ENCODE measurements at regions not wholly inside any gene's neighbourhood (a gene's known extent, or its start where the extent isn't known, plus 50 kb on each side); places are given as distances from the start of the nearest gene placed in this dataset.

DNA sequence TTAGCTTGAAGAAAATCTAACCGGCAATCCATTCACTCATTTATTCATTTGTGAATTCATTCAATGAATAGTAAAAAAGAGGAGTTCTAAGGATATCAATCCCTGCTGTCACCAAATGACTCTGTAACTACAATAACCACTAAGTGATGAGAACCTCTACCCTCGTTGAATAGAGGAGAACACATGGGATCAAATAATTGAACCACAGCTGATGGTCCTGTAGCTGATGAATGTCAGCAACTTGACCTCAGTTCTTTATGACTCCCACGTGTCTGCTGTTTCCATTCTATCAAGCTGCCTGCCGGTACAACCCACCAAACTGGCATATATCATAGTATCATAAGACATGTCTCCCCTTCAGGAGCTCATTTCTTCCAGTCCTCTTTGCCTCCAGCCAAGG, 150.3 kb downstream of the PTGER3 start:
- H3K27ac ChIP-seq (ENCODE audit: low read length) = no peak overlapping the region
- no peaks in the 10 kb centered on the region for H3K27me3 ChIP-seq (ENCODE audit: control insufficient read depth, insufficient read depth, low read length)
- no peak overlapping the region for H3K4me3 ChIP-seq (ENCODE audit: low read length)
- no peak for DNase-seq (ENCODE audit: low read depth, low spot score)
- H3K4me1 ChIP-seq (ENCODE audit: control insufficient read depth, insufficient read depth, low read length) = 0 out of 2 replicates have a peak, but pooled peaks cover 2% of the 10 kb centered on the region
- H3K36me3 ChIP-seq (ENCODE audit: control insufficient read depth, insufficient read depth, low read length) = no peaks in the 10 kb centered on the region
- H3K9me3 ChIP-seq (ENCODE audit: control insufficient read depth, insufficient read depth, low read length) = no peaks in the 10 kb centered on the region
- no CpG with 5 or more reads among the region's 4 CpGs for WGBS (ENCODE audit: insufficient coverage, insufficient read length)

DNA sequence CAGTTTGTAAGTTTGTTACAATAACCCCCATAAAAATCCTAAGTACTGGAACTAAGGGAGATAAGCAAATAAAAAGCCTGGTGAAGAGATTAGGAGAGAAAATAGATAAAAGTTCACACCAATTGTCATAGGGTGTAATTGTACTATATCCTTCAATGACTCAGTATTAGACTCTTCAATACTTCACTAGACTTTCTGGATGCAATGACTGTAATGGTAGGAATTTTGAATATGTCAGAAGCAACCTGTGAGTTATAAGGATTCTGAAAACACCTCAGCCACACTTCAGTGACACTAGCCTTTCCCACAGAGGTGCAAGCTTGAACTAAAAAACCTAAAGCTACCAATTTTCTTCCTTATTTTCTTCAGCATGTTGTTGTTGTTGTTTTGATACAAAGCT, 147.9 kb downstream of the PTGER3 start:
- Histone ChIP-seq H3K27me3 (ENCODE audit: control insufficient read depth, insufficient read depth, low read length) (no peaks in the 10 kb centered on the region), H3K4me1 (ENCODE audit: control insufficient read depth, insufficient read depth, low read length) (0 out of 2 replicates have a peak, but pooled peaks cover 2% of the 10 kb centered on the region), H3K36me3 (ENCODE audit: control insufficient read depth, insufficient read depth, low read length) (no peaks in the 10 kb centered on the region), H3K4me3 (ENCODE audit: low read length) (no peak overlapping the region), H3K9me3 (ENCODE audit: control insufficient read depth, insufficient read depth, low read length) (no peaks in the 10 kb centered on the region), H3K27ac (ENCODE audit: low read length) (no peak overlapping the region)
- no peak for DNase-seq (ENCODE audit: low read depth, low spot score)

DNA sequence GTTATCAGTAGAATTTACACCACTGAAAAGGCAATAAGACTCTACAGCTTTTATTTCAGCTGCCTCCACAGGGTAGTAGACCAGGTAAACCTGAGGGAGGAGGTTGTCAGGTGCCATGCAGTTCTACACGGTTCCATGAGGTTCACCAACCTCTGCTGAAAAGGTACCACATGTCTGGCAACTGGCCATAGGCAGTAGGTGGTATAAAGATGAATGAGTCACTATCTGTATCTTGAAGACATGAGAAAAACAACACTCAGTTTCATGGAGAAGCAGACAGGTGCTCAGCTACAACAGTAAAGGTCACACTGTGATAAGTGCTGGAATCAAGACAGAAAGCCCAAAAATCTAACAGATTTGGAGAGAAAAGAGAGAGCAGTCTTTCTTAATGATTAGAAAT, 145.4 kb downstream of the PTGER3 start:
- no peak for DNase-seq (ENCODE audit: low read depth, low spot score)
- H3K4me1 ChIP-seq (ENCODE audit: control insufficient read depth, insufficient read depth, low read length) = 0 out of 2 replicates have a peak, but pooled peaks cover 2% of the 10 kb centered on the region
- no CpG with 5 or more reads among the region's 1 CpG for WGBS (ENCODE audit: insufficient coverage, insufficient read length)
- H3K27ac ChIP-seq (ENCODE audit: low read length) = no peak overlapping the region
- H3K4me3 ChIP-seq (ENCODE audit: low read length) = no peak overlapping the region
- no peaks in the 10 kb centered on the region for H3K27me3 ChIP-seq (ENCODE audit: control insufficient read depth, insufficient read depth, low read length)
- no peaks in the 10 kb centered on the region for H3K9me3 ChIP-seq (ENCODE audit: control insufficient read depth, insufficient read depth, low read length)
- no peaks in the 10 kb centered on the region for H3K36me3 ChIP-seq (ENCODE audit: control insufficient read depth, insufficient read depth, low read length)

DNA sequence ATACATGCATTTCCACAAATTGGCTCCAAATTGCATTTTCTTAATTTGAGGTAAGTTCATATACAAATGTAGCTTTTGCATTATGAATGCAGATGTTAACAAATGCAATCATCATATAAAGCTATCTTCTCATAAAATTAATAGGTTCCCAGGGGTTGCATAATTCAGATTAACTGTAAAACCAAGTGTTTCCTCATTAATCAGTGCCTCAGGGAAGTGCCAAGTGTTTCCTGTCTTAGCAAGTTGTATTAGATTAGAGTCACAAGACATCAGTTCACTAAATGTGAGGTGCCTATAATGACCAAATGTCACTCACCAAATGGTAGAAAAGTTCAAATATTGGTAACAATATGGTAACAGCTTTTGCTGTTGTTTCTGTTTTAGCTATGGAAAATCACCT, 140.8 kb downstream of the PTGER3 start:
- no peak for DNase-seq (ENCODE audit: low read depth, low spot score)
- no peaks in the 10 kb centered on the region for H3K27me3 ChIP-seq (ENCODE audit: control insufficient read depth, insufficient read depth, low read length)
- H3K4me1 ChIP-seq (ENCODE audit: control insufficient read depth, insufficient read depth, low read length) = no peaks in the 10 kb centered on the region
- H3K27ac ChIP-seq (ENCODE audit: low read length) = no peak overlapping the region
- H3K9me3 ChIP-seq (ENCODE audit: control insufficient read depth, insufficient read depth, low read length) = no peaks in the 10 kb centered on the region
- no peaks in the 10 kb centered on the region for H3K36me3 ChIP-seq (ENCODE audit: control insufficient read depth, insufficient read depth, low read length)
- no peak overlapping the region for H3K4me3 ChIP-seq (ENCODE audit: low read length)

DNA sequence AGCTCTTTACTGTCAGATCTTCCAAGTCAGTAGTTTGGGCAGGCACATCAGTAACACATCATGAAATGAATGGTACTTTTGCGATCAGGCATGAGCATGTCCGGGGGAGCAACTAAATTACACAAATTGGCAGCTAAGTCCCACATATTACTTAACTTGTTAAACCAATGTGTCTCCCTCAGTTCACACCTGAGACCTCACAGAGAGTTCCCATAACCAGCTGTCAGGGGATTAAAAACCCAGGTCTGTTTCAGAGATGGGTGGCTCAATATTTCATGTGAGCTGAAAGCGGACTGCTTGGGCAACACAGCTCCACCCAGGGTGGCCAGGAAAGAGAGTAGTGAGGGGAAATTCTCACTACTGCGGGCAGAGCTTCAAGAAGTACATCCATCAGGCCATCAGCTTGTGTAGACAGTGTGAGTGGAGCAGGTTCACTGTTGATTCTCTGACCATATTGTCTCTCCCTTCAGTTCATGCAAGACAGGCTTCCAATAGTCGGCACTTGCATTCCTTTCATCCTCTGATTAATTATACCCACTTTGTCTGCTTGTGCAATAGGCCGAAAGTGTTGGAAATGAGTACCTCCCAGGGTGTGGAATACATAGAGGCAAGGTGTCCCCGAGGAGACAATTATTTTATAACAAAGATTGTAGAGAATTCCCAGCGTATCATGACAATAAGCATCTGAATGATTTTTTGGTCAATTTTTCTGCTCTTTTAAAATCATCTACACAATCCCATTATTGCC, 139.9 kb downstream of the PTGER3 start:
- no peaks in the 10 kb centered on the region for H3K36me3 ChIP-seq (ENCODE audit: control insufficient read depth, insufficient read depth, low read length)
- no peak for DNase-seq (ENCODE audit: low read depth, low spot score)
- WGBS (ENCODE audit: insufficient coverage, insufficient read length) = no CpG with 5 or more reads among the region's 8 CpGs
- no peak overlapping the region for H3K4me3 ChIP-seq (ENCODE audit: low read length)
- H3K27me3 ChIP-seq (ENCODE audit: control insufficient read depth, insufficient read depth, low read length) = no peaks in the 10 kb centered on the region
- no peaks in the 10 kb centered on the region for H3K9me3 ChIP-seq (ENCODE audit: control insufficient read depth, insufficient read depth, low read length)
- no peaks in the 10 kb centered on the region for H3K4me1 ChIP-seq (ENCODE audit: control insufficient read depth, insufficient read depth, low read length)
- no peak overlapping the region for H3K27ac ChIP-seq (ENCODE audit: low read length)

DNA sequence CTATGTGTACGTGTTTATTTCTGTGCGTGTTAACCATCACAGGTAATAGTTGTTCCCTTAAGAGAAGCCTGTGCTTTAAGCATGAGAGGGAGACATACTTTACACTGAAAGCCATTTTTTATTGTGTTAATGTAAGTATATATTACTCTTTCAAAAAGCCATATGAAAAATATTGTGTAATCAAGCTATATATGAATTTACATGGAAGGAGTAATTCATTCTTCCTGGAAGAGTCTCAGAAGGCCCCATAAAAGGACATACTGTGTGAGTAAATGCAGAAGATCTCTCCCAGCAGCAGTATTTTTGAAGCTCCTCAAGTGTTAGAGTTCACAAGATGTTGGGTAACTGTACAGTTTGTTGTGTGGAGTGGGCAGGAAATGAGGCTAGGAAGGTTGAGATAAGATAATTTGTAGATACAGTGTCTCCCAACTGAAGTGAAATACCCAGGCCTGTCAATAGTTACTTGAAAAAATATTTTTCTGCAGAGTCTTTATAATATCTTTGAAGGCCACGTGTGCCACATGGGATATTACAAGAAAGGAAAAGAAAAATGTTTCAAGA, 138.3 kb downstream of the PTGER3 start:
- H3K4me3 ChIP-seq (ENCODE audit: low read length) = no peak overlapping the region
- WGBS (ENCODE audit: insufficient coverage, insufficient read length) = no CpG with 5 or more reads among the region's 3 CpGs
- H3K27me3 ChIP-seq (ENCODE audit: control insufficient read depth, insufficient read depth, low read length) = no peaks in the 10 kb centered on the region
- H3K36me3 ChIP-seq (ENCODE audit: control insufficient read depth, insufficient read depth, low read length) = no peaks in the 10 kb centered on the region
- H3K4me1 ChIP-seq (ENCODE audit: control insufficient read depth, insufficient read depth, low read length) = no peaks in the 10 kb centered on the region
- H3K27ac ChIP-seq (ENCODE audit: low read length) = no peak overlapping the region
- no peaks in the 10 kb centered on the region for H3K9me3 ChIP-seq (ENCODE audit: control insufficient read depth, insufficient read depth, low read length)
- DNase-seq (ENCODE audit: low read depth, low spot score) = no peak

DNA sequence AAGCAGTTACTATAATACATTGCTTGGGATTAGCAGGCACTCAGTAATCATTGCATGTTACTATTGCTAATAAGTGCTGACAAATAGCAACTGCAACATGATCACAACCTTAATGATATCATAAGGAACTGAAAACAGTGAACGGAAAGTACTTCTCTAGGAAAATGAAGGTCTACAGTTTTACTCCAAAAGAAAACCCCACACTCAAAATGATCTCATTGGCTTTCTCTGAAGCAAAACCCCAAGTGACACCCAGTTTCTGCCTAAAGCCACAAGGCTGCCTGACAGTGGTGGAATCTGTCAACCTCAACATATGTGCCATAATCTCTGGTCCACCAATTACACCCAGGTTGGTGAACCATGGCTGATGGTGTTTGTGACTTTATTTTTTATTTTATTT, 137.6 kb downstream of the PTGER3 start:
- H3K9me3 ChIP-seq (ENCODE audit: control insufficient read depth, insufficient read depth, low read length) = no peaks in the 10 kb centered on the region
- no peak overlapping the region for H3K4me3 ChIP-seq (ENCODE audit: low read length)

DNA sequence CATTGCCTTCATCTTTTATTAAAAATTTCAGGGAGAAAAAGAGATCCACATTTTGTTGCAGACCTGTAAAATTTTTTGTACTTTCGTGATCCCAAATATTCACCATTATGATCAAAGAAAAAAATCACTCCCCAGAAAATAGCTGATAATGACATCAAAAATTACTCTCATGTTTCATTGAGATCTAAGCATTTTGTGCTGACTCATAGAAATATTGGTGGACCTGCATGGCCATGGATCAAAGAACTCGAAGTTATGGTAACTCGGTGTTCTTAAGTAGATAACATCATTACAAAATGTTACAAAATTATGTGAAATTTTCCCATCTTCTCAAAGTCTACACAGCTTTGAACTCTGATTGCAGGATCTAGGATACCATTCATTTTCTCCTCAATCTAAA, 135.8 kb downstream of the PTGER3 start:
- no CpG with 5 or more reads among the region's 3 CpGs for WGBS (ENCODE audit: insufficient coverage, insufficient read length)
- no peak for DNase-seq (ENCODE audit: low read depth, low spot score)
- no peaks in the 10 kb centered on the region for H3K9me3 ChIP-seq (ENCODE audit: control insufficient read depth, insufficient read depth, low read length)
- H3K27ac ChIP-seq (ENCODE audit: low read length) = no peak overlapping the region
- H3K36me3 ChIP-seq (ENCODE audit: control insufficient read depth, insufficient read depth, low read length) = no peaks in the 10 kb centered on the region
- no peaks in the 10 kb centered on the region for H3K27me3 ChIP-seq (ENCODE audit: control insufficient read depth, insufficient read depth, low read length)
- H3K4me3 ChIP-seq (ENCODE audit: low read length) = no peak overlapping the region
- no peaks in the 10 kb centered on the region for H3K4me1 ChIP-seq (ENCODE audit: control insufficient read depth, insufficient read depth, low read length)

More for the DNA sequence above, 137.6 kb downstream of the PTGER3 start:
- no peak for DNase-seq (ENCODE audit: low read depth, low spot score)
- Histone ChIP-seq H3K36me3 (ENCODE audit: control insufficient read depth, insufficient read depth, low read length) (no peaks in the 10 kb centered on the region), H3K27me3 (ENCODE audit: control insufficient read depth, insufficient read depth, low read length) (no peaks in the 10 kb centered on the region), H3K27ac (ENCODE audit: low read length) (no peak overlapping the region), H3K4me1 (ENCODE audit: control insufficient read depth, insufficient read depth, low read length) (no peaks in the 10 kb centered on the region)
- no CpG with 5 or more reads among the region's 1 CpG for WGBS (ENCODE audit: insufficient coverage, insufficient read length)

DNA sequence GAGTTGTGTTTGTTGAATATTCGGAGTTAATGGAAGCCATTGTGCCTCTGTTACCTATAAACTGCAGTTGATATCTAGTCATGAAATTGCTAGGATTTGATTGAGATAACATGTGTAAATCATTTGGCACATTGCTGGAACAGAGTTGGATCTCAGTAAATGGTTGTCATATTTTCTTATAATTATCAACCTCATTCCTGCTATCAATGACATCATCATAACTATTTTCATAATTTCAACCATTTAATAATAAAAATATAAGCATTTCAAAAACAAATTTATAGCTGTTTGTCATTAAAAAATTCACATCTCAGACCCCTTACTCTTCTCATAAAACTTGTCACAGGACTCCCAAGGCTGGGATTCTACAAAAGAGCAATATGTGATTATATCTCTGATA, 133.4 kb downstream of the PTGER3 start:
- DNase-seq (ENCODE audit: low read depth, low spot score) = no peak
- Histone ChIP-seq H3K4me1 (ENCODE audit: control insufficient read depth, insufficient read depth, low read length) (no peaks in the 10 kb centered on the region), H3K9me3 (ENCODE audit: control insufficient read depth, insufficient read depth, low read length) (no peaks in the 10 kb centered on the region), H3K27me3 (ENCODE audit: control insufficient read depth, insufficient read depth, low read length) (no peaks in the 10 kb centered on the region), H3K27ac (ENCODE audit: low read length) (no peak overlapping the region), H3K4me3 (ENCODE audit: low read length) (no peak overlapping the region), H3K36me3 (ENCODE audit: control insufficient read depth, insufficient read depth, low read length) (no peaks in the 10 kb centered on the region)
- 100% methylated on average over 1 of the region's 1 CpG for WGBS (ENCODE audit: insufficient coverage, insufficient read length)

DNA sequence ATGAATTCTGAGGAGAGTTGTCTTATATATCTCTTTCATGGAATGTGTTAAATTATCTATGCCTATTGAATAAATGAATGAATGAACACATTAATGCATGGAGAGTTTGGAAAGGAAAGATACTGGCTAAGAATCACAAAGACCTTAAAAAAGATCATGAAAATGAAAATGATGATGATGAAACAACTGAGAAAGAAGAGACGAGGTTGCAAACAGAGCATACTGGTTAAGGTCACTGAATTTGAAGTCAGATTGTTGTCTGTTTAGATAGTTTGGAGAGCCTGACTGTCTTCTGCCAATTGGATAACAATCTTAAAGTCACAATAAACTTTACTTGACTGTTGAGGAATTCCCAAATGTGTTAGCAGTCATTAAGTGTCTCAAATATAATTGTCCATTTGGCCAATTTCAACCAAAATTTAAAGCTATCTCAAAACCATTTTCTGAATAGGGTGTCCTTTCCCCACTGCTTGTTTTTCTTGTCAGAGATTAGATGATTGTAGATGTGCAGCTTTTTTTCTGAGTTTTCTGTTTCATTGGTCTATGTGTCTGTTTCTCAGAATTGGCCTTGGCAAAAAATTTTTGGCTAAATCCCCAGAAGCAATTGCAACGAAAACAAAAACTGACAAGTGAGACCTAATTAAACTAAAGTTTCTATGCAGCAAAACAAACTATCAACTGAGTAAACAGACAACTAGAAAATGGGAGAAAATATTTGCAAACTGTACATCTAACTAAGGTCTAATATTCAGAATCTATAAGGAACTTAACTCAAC, 132.2 kb downstream of the PTGER3 start:
- no peaks in the 10 kb centered on the region for H3K36me3 ChIP-seq (ENCODE audit: control insufficient read depth, insufficient read depth, low read length)
- no peak for DNase-seq (ENCODE audit: low read depth, low spot score)
- H3K27me3 ChIP-seq (ENCODE audit: control insufficient read depth, insufficient read depth, low read length) = no peaks in the 10 kb centered on the region
- no CpG with 5 or more reads among the region's 2 CpGs for WGBS (ENCODE audit: insufficient coverage, insufficient read length)
- no peaks in the 10 kb centered on the region for H3K9me3 ChIP-seq (ENCODE audit: control insufficient read depth, insufficient read depth, low read length)
- no peak overlapping the region for H3K27ac ChIP-seq (ENCODE audit: low read length)
- H3K4me1 ChIP-seq (ENCODE audit: control insufficient read depth, insufficient read depth, low read length) = no peaks in the 10 kb centered on the region
- no peak overlapping the region for H3K4me3 ChIP-seq (ENCODE audit: low read length)
